OCI-LY3 (cell line): ENCODE measurements at regions not wholly inside any gene's neighbourhood (a gene's known extent, or its start where the extent isn't known, plus 50 kb on each side); places are given as distances from the start of the nearest gene placed in this dataset.

Experiments used
- H2AFZ ChIP-seq: fragments of 200-600, 300-600 bp; shearing (Covaris generic); 2 replicates; pipeline ENCODE4 v1.6.0; 2014; ENCODE audit warnings: antibody characterized with exemption, low read depth, low read length
- H3K27ac ChIP-seq: fragments of 200-600, 300-600 bp; sonication (generic); 2 replicates; pipeline ENCODE4 v1.5.1; 2014; ENCODE audit warnings: mild to moderate bottlenecking, low read length, moderate library complexity, mixed read lengths
- H3K27me3 ChIP-seq: fragments of 200-600, 300-600 bp; sonication (generic); 2 replicates; pipeline ENCODE4 v1.6.1; 2014; ENCODE audit warnings: low read depth, low read length, mixed read lengths
- H3K36me3 ChIP-seq: fragments of 200-600, 300-600 bp; sonication (generic); replicated peaks from 2 replicates; pipeline ENCODE3; 2014; ENCODE audit warnings: low read depth, low read length, mixed read lengths
- H3K4me1 ChIP-seq: fragments of 300-600, 200-600 bp; sonication (generic); 2 replicates; pipeline ENCODE4 v1.6.1; 2014; ENCODE audit warnings: low read length, mixed read lengths
- H3K4me2 ChIP-seq: fragments of 200-600, 300-600 bp; sonication (generic); 2 replicates; pipeline ENCODE4 v1.6.1; 2014; ENCODE audit warnings: low read length, mixed read lengths
- H3K4me3 ChIP-seq: fragments of 300-600, 200-600 bp; sonication (generic); 2 replicates; pipeline ENCODE4 v1.5.1; 2014; ENCODE audit warnings: antibody characterized with exemption, mild to moderate bottlenecking, low read length, moderate library complexity
- H3K79me2 ChIP-seq: fragments of 300-600, 200-600 bp; shearing (Covaris generic); 2 replicates; pipeline ENCODE4 v1.6.1; 2014; ENCODE audit warnings: mild to moderate bottlenecking, low read length, mixed read lengths
- H3K9ac ChIP-seq: fragments of 300-600, 200-600 bp; shearing (Covaris generic); 2 replicates; pipeline ENCODE4 v1.6.0; 2014; ENCODE audit warnings: mild to moderate bottlenecking, low read length, moderate library complexity
- H3K9me3 ChIP-seq: fragments of 200-600, 300-600 bp; shearing (Covaris generic); 2 replicates; pipeline ENCODE4 v1.6.1; 2014; ENCODE audit warnings: low read length, mixed read lengths; ENCODE audit not compliant: insufficient read depth
- H4K20me1 ChIP-seq: fragments of 200-600, 300-600 bp; sonication (generic); 2 replicates; pipeline ENCODE4 v1.6.1; 2016; ENCODE audit warnings: low read length, mixed read lengths; ENCODE audit not compliant: insufficient read depth
- CTCF ChIP-seq: fragments of 200-600, 300-600 bp; sonication (generic); IDR thresholded peaks from 2 replicates; pipeline ENCODE4 v1.5.1; 2014; ENCODE audit warnings: antibody characterized with exemption, low read length, low read depth
- EZH2phosphoT487 ChIP-seq: fragments of 200-600 bp; shearing (Covaris generic); IDR thresholded peaks from 2 replicates; pipeline ENCODE4 v1.6.1; 2018; ENCODE audit warnings: antibody characterized with exemption, mixed run types, low read depth

- Histone ChIP-seq H3K4me1 (no peaks in the 10 kb centered on the region), H2AFZ (no peak overlapping the region), H3K36me3 (no peaks in the 10 kb centered on the region), H3K4me2 (no peak overlapping the region), H4K20me1 (no peaks in the 10 kb centered on the region), H3K9me3 (no peaks in the 10 kb centered on the region), H3K27me3 (no peaks in the 10 kb centered on the region), H3K4me3 (no peak overlapping the region), H3K79me2 (no peaks in the 10 kb centered on the region), H3K9ac (no peak overlapping the region), H3K27ac (no peak overlapping the region)
- no peak for TF ChIP-seq CTCF
- TF ChIP-seq EZH2phosphoT487 = no peak
Observed at GRCh38 chr7:32393861-32394260, 96.3 kb downstream of the LSM5 start.

GRCh38 chr7:32390210-32390609 is 100.0 kb downstream of the LSM5 start:
- no peaks in the 10 kb centered on the region for H3K79me2 ChIP-seq
- no peak overlapping the region for H3K4me3 ChIP-seq
- H3K36me3 ChIP-seq = no peaks in the 10 kb centered on the region
- no peaks in the 10 kb centered on the region for H3K4me1 ChIP-seq
- no peaks in the 10 kb centered on the region for H4K20me1 ChIP-seq
- no peak overlapping the region for H3K4me2 ChIP-seq
- H3K9me3 ChIP-seq = no peaks in the 10 kb centered on the region
- H3K9ac ChIP-seq = no peak overlapping the region
- no peaks in the 10 kb centered on the region for H3K27me3 ChIP-seq
- H2AFZ ChIP-seq = no peak overlapping the region
- no peak overlapping the region for H3K27ac ChIP-seq
- no peak for TF ChIP-seq CTCF
- TF ChIP-seq EZH2phosphoT487 = no peak

GRCh38 chr7:32385316-32385956 is 104.7 kb downstream of the LSM5 start:
- H3K9ac ChIP-seq = no peak overlapping the region
- no peaks in the 10 kb centered on the region for H3K27me3 ChIP-seq
- H3K27ac ChIP-seq = no peak overlapping the region
- H2AFZ ChIP-seq = no peak overlapping the region
- H3K4me3 ChIP-seq = no peak overlapping the region
- H4K20me1 ChIP-seq = no peaks in the 10 kb centered on the region
- no peak overlapping the region for H3K4me2 ChIP-seq
- no peak for TF ChIP-seq CTCF
- no peaks in the 10 kb centered on the region for H3K79me2 ChIP-seq
- no peaks in the 10 kb centered on the region for H3K9me3 ChIP-seq
- no peaks in the 10 kb centered on the region for H3K4me1 ChIP-seq
- no peaks in the 10 kb centered on the region for H3K36me3 ChIP-seq

GRCh38 chr7:32381024-32381601 is 109.1 kb downstream of the LSM5 start:
- no peaks in the 10 kb centered on the region for H3K36me3 ChIP-seq
- no peak for TF ChIP-seq EZH2phosphoT487
- TF ChIP-seq CTCF = no peak

More at GRCh38 chr7:32381024-32381601, 109.1 kb downstream of the LSM5 start:
- H3K27me3 ChIP-seq = no peaks in the 10 kb centered on the region
- no peak overlapping the region for H2AFZ ChIP-seq
- no peak overlapping the region for H3K4me2 ChIP-seq
- no peaks in the 10 kb centered on the region for H3K4me1 ChIP-seq
- no peak overlapping the region for H3K4me3 ChIP-seq
- H3K79me2 ChIP-seq = no peaks in the 10 kb centered on the region
- H3K9me3 ChIP-seq = no peaks in the 10 kb centered on the region
- no peaks in the 10 kb centered on the region for H4K20me1 ChIP-seq
- no peak overlapping the region for H3K9ac ChIP-seq
- H3K27ac ChIP-seq = no peak overlapping the region
